SK-N-SH (cell line): ENCODE measurements at regions not wholly inside any gene's neighbourhood (a gene's known extent, or its start where the extent isn't known, plus 50 kb on each side); places are given as distances from the start of the nearest gene placed in this dataset.

Experiments used
- CTCF ChIA-PET: fragments of 300-600, 350-600 bp; formaldehyde crosslinking; extraction: SDS; loops from one replicate; lab custom pipeline; 2021; lab: Yijun Ruan, JAX
- POLR2A ChIA-PET: fragments of 350-600 bp; sonication (Branson Sonifier 250); formaldehyde crosslinking; extraction: SDS; loops from one replicate; lab custom pipeline; 2020; ENCODE audit warnings: antibody characterized with exemption, inconsistent platforms; lab: Yijun Ruan, JAX
- DNase-seq: peaks from one replicate; pipeline ENCODE4 v3.0.0; 2012
- H2AFZ ChIP-seq: fragments of 200-600 bp; sonication (generic); 2 replicates; pipeline ENCODE4 v1.8.1; 2016; ENCODE audit warnings: antibody characterized with exemption, mild to moderate bottlenecking, low read depth
- H3F3A ChIP-seq: fragments of 200-600 bp; sonication (generic); replicated peaks from 2 replicates; pipeline ENCODE3; 2016; ENCODE audit warnings: antibody characterized with exemption, mild to moderate bottlenecking; ENCODE audit not compliant: insufficient read depth
- H3K27ac ChIP-seq, 2 experiments: fragments of 200-500 bp in 1 of 2; fragments of 200-600 bp in 1 of 2; sonication (Bioruptor generic) in 1 of 2; sonication (generic), shearing (Covaris generic) in 1 of 2; 2 replicates each; pipeline versions ENCODE4 v1.5.1 to v1.6.1; 2014 to 2016; ENCODE audit warnings: low read depth in 2 of 2, inconsistent platforms in 1 of 2, low read length in 1 of 2, mild to moderate bottlenecking in 1 of 2, mixed read lengths in 1 of 2
- H3K27me3 ChIP-seq: fragments of 200-600 bp; sonication (generic), shearing (Covaris generic); 2 replicates; pipeline ENCODE4 v1.6.1; 2016; ENCODE audit warnings: mixed run types; ENCODE audit not compliant: insufficient read depth
- H3K36me3 ChIP-seq, 2 experiments: fragments of 200-500 bp in 1 of 2; fragments of 200-600 bp in 1 of 2; sonication (Bioruptor generic) in 1 of 2; sonication (generic) in 1 of 2; replicated peaks in 1 of 2; 2 replicates each; pipeline versions ENCODE3 to v1.5.1; 2014 to 2016; ENCODE audit warnings: low read length in 1 of 2, mild to moderate bottlenecking in 1 of 2; ENCODE audit not compliant: insufficient read depth in 2 of 2, control insufficient read depth in 1 of 2
- H3K4me1 ChIP-seq, 2 experiments: fragments of 200-500 bp in 1 of 2; fragments of 200-600 bp in 1 of 2; sonication (Bioruptor generic) in 1 of 2; sonication (generic), shearing (Covaris generic) in 1 of 2; 2 replicates each; pipeline versions ENCODE4 v1.5.1 to v1.6.1; 2014 to 2016; ENCODE audit warnings: low read depth in 1 of 2, low read length in 1 of 2, mixed run types in 1 of 2; ENCODE audit not compliant: insufficient read depth in 2 of 2, control insufficient read depth in 1 of 2
- H3K4me2 ChIP-seq: fragments of 200-600 bp; sonication (generic), shearing (Covaris generic); 2 replicates; pipeline ENCODE4 v1.6.1; 2017; ENCODE audit warnings: mixed run types
- H3K4me3 ChIP-seq, 2 experiments: fragments of 200-500 bp in 1 of 2; fragments of 200-600 bp in 1 of 2; sonication (Bioruptor generic) in 1 of 2; sonication (generic), shearing (Covaris generic) in 1 of 2; 2 replicates each; pipeline versions ENCODE4 v1.5.1 to v1.8.1; 2014 to 2016; ENCODE audit warnings: low read depth in 2 of 2, inconsistent platforms in 1 of 2, low read length in 1 of 2, mild to moderate bottlenecking in 1 of 2, mixed read lengths in 1 of 2, moderate library complexity in 1 of 2
- H3K79me2 ChIP-seq: fragments of 200-600 bp; sonication (generic); 2 replicates; pipeline ENCODE4 v1.8.1; 2017; ENCODE audit warnings: mild to moderate bottlenecking; ENCODE audit not compliant: insufficient read depth
- H3K9ac ChIP-seq: fragments of 200-600 bp; sonication (generic); 2 replicates; pipeline ENCODE4 v1.6.1; 2017; ENCODE audit warnings: mixed run types
- H3K9me2 ChIP-seq: fragments of 200-600 bp; sonication (generic); 2 replicates; pipeline ENCODE4 v1.6.1; 2017; ENCODE audit warnings: mixed run types
- H3K9me3 ChIP-seq: fragments of 200-600 bp; sonication (generic); 2 replicates; pipeline ENCODE4 v1.6.1; 2017; ENCODE audit warnings: mixed run types, mild to moderate bottlenecking, moderate library complexity
- H4K20me1 ChIP-seq: fragments of 200-600 bp; sonication (generic); 2 replicates; pipeline ENCODE4 v1.6.1; 2017; ENCODE audit warnings: mild to moderate bottlenecking, mixed run types; ENCODE audit not compliant: insufficient read depth
- ELF1 ChIP-seq: IDR thresholded peaks from 2 replicates; pipeline ENCODE4 v1.4.0; 2012
- EP300 ChIP-seq, 2 experiments: IDR thresholded peaks; 2 replicates each; pipeline versions ENCODE4 v1.4.0 to v1.6.1; 2012; ENCODE audit warnings: borderline replicate concordance in 1 of 2, low read depth in 1 of 2, low read length in 1 of 2
- FOSL2 ChIP-seq: IDR thresholded peaks from 2 replicates; pipeline ENCODE4 v1.4.0; 2012; ENCODE audit warnings: low read depth, mild to moderate bottlenecking, moderate library complexity, borderline replicate concordance
- FOXJ3 ChIP-seq: sonication (generic); formaldehyde crosslinking; IDR thresholded peaks from 2 replicates; pipeline ENCODE4 v1.5.1; 2020; ENCODE audit warnings: mild to moderate bottlenecking, missing genetic modification reagents
- FOXM1 ChIP-seq: IDR thresholded peaks from 2 replicates; pipeline ENCODE4 v1.4.0; 2012; ENCODE audit warnings: low read depth, mild to moderate bottlenecking
- GATA2 ChIP-seq: sonication (generic); formaldehyde crosslinking; IDR thresholded peaks from 2 replicates; pipeline ENCODE4 v1.5.0; 2020; ENCODE audit warnings: mild to moderate bottlenecking, missing genetic modification reagents
- JUND ChIP-seq: IDR thresholded peaks from 2 replicates; pipeline ENCODE4 v1.4.0; 2012
- MEF2A ChIP-seq: IDR thresholded peaks from 2 replicates; pipeline ENCODE4 v1.4.0; 2012; ENCODE audit warnings: low read depth, borderline replicate concordance
- NFIC ChIP-seq: IDR thresholded peaks from 2 replicates; pipeline ENCODE4 v1.4.0; 2012; ENCODE audit warnings: borderline replicate concordance
- NRF1 ChIP-seq: IDR thresholded peaks from 2 replicates; pipeline ENCODE4 v1.6.1; 2012; ENCODE audit warnings: low read depth, mild to moderate bottlenecking, low read length
- RAD21 ChIP-seq: IDR thresholded peaks from 2 replicates; pipeline ENCODE4 v1.6.1; 2012; ENCODE audit warnings: mild to moderate bottlenecking, low read length
- RCOR1 ChIP-seq: fragments of 150-350 bp; IDR thresholded peaks from 2 replicates; pipeline ENCODE4 v1.6.1; 2017; ENCODE audit warnings: antibody characterized with exemption, low read length
- RXRA ChIP-seq: IDR thresholded peaks from 2 replicates; pipeline ENCODE4 v1.4.0; 2012; ENCODE audit warnings: low read depth, mild to moderate bottlenecking, borderline replicate concordance
- SMC3 ChIP-seq: IDR thresholded peaks from 2 replicates; pipeline ENCODE4 v1.6.1; 2012; ENCODE audit warnings: low read depth, low read length, improper control_type of control experiment
- TAF1 ChIP-seq: IDR thresholded peaks from 2 replicates; pipeline ENCODE4 v1.6.1; 2012; ENCODE audit warnings: low read depth, mild to moderate bottlenecking, low read length, moderate library complexity, borderline replicate concordance
- TCF12 ChIP-seq: IDR thresholded peaks from 2 replicates; pipeline ENCODE4 v1.4.0; 2012
- TEAD4 ChIP-seq: IDR thresholded peaks from 2 replicates; pipeline ENCODE4 v1.4.0; 2012; ENCODE audit warnings: mild to moderate bottlenecking, borderline replicate concordance; ENCODE audit not compliant: insufficient read depth
- WGBS: methylation state at CpG from one replicate; pipeline ENCODE4 v1.1.6; 2017; ENCODE audit warnings: low lambda C conversion rate; 5-methylcytosine and 5-hydroxymethylcytosine counted together
- TF ChIP-seq, protein P1 (sequence below): fragments of 150-350 bp; IDR thresholded peaks from 2 replicates; pipeline ENCODE4 v1.6.1; 2016; ENCODE audit warnings: mild to moderate bottlenecking, low read depth, low read length
- TF ChIP-seq, protein P2 (sequence below): IDR thresholded peaks from 2 replicates; pipeline ENCODE4 v1.4.0; 2012; ENCODE audit warnings: low read depth, borderline replicate concordance
- TF ChIP-seq, protein P3 (sequence below): IDR thresholded peaks from 2 replicates; pipeline ENCODE4 v1.6.1; 2012; ENCODE audit warnings: mild to moderate bottlenecking, low read depth, low read length, moderate library complexity
- TF ChIP-seq, protein P4 (sequence below): IDR thresholded peaks from 2 replicates; pipeline ENCODE4; 2012
- TF ChIP-seq, protein P5 (sequence below): IDR thresholded peaks from 2 replicates; pipeline ENCODE4 v1.4.0; 2012; ENCODE audit warnings: low read depth
- TF ChIP-seq, protein P6 (sequence below): fragments of 150-350 bp; IDR thresholded peaks from 2 replicates; pipeline ENCODE4 v1.6.1; 2017; ENCODE audit warnings: antibody characterized with exemption, low read length, low read depth, borderline replicate concordance
- TF ChIP-seq, protein P7 (sequence below): IDR thresholded peaks from 2 replicates; pipeline ENCODE4 v1.4.0; 2012; ENCODE audit warnings: low read depth, borderline replicate concordance

DNA sequence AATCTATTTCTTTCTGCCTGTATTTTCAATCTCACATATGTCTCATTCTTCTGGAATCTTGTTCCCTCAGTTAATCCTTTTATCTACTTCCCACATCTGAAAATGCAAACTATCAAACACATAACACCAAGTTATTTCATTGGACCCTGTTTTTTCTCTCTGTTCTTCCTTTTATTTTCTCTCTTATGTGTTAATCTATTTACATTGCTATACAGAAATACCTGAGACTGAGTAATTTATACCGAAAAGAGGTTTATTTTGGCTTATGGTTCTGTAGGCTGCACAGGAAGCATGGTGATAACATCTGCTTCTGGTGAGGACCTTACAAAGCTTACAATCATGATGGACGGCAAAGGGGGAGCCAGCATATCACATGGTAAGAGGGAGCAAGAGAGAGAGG is 247.6 kb downstream of the TGFB2 start:
- Histone ChIP-seq H3K9ac (peak overlapping the region; percentile 22; the same call in 1 of the 2 replicates), H3K27me3 (no peaks in the 10 kb centered on the region), H3F3A (peaks cover 16% of the 10 kb centered on the region), H3K9me3 (no peaks in the 10 kb centered on the region), H3K27ac (peak overlapping the region; percentile 47 to 82; a peak in 3 of 4 replicates), H3K9me2 (no peaks in the 10 kb centered on the region), H3K4me2 (peak overlapping the region; percentile 9), H3K4me1 (peaks cover 0 to 3% of the 10 kb centered on the region in 2 experiments; a peak in 1 of 4 replicates), H3K4me3 (no peak overlapping the region), H3K36me3 (no peaks in the 10 kb centered on the region), H4K20me1 (no peaks in the 10 kb centered on the region), H2AFZ (peak overlapping the region; percentile 23; the same call in 1 of the 2 replicates), H3K79me2 (no peaks in the 10 kb centered on the region)
- ChIA-PET CTCF (no interaction called here), POLR2A (no interaction called here)
- TF ChIP-seq EP300 (IDR thresholded peaks at IDR 0.05; ENCODE audit: borderline replicate concordance in 1 of 2, low read depth in 1 of 2, low read length in 1 of 2) (peak in 1 of 2 experiments; percentile 46; a peak in 1 of 4 replicates), ELF1 (no peak), JUND (peak; percentile 54), NFIC (peak; percentile 65; the same call in 1 of the 2 replicates), TCF12 (peak; percentile 68), FOSL2 (peak; percentile 38; the same call in 1 of the 2 replicates), NRF1 (no peak), SMC3 (no peak), FOXM1 (no peak; the same call in 1 of the 2 replicates), GATA2 (CRISPR knock-in tag) (no peak), MEF2A (0 out of 2 replicates have a peak, but pooled peaks have one; percentile 15), FOXJ3 (CRISPR knock-in tag) (no peak), RCOR1 (no peak), TAF1 (no peak), RAD21 (no peak), TEAD4 (peak; percentile 50; the same call in 1 of the 2 replicates), RXRA (no peak)
- TF ChIP-seq, protein P1, sequence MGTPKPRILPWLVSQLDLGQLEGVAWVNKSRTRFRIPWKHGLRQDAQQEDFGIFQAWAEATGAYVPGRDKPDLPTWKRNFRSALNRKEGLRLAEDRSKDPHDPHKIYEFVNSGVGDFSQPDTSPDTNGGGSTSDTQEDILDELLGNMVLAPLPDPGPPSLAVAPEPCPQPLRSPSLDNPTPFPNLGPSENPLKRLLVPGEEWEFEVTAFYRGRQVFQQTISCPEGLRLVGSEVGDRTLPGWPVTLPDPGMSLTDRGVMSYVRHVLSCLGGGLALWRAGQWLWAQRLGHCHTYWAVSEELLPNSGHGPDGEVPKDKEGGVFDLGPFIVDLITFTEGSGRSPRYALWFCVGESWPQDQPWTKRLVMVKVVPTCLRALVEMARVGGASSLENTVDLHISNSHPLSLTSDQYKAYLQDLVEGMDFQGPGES: no peak
- TF ChIP-seq, protein P2, sequence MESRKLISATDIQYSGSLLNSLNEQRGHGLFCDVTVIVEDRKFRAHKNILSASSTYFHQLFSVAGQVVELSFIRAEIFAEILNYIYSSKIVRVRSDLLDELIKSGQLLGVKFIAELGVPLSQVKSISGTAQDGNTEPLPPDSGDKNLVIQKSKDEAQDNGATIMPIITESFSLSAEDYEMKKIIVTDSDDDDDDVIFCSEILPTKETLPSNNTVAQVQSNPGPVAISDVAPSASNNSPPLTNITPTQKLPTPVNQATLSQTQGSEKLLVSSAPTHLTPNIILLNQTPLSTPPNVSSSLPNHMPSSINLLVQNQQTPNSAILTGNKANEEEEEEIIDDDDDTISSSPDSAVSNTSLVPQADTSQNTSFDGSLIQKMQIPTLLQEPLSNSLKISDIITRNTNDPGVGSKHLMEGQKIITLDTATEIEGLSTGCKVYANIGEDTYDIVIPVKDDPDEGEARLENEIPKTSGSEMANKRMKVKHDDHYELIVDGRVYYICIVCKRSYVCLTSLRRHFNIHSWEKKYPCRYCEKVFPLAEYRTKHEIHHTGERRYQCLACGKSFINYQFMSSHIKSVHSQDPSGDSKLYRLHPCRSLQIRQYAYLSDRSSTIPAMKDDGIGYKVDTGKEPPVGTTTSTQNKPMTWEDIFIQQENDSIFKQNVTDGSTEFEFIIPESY: no peak
- TF ChIP-seq, protein P3, sequence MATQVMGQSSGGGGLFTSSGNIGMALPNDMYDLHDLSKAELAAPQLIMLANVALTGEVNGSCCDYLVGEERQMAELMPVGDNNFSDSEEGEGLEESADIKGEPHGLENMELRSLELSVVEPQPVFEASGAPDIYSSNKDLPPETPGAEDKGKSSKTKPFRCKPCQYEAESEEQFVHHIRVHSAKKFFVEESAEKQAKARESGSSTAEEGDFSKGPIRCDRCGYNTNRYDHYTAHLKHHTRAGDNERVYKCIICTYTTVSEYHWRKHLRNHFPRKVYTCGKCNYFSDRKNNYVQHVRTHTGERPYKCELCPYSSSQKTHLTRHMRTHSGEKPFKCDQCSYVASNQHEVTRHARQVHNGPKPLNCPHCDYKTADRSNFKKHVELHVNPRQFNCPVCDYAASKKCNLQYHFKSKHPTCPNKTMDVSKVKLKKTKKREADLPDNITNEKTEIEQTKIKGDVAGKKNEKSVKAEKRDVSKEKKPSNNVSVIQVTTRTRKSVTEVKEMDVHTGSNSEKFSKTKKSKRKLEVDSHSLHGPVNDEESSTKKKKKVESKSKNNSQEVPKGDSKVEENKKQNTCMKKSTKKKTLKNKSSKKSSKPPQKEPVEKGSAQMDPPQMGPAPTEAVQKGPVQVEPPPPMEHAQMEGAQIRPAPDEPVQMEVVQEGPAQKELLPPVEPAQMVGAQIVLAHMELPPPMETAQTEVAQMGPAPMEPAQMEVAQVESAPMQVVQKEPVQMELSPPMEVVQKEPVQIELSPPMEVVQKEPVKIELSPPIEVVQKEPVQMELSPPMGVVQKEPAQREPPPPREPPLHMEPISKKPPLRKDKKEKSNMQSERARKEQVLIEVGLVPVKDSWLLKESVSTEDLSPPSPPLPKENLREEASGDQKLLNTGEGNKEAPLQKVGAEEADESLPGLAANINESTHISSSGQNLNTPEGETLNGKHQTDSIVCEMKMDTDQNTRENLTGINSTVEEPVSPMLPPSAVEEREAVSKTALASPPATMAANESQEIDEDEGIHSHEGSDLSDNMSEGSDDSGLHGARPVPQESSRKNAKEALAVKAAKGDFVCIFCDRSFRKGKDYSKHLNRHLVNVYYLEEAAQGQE: no peak
- TF ChIP-seq, protein P4, sequence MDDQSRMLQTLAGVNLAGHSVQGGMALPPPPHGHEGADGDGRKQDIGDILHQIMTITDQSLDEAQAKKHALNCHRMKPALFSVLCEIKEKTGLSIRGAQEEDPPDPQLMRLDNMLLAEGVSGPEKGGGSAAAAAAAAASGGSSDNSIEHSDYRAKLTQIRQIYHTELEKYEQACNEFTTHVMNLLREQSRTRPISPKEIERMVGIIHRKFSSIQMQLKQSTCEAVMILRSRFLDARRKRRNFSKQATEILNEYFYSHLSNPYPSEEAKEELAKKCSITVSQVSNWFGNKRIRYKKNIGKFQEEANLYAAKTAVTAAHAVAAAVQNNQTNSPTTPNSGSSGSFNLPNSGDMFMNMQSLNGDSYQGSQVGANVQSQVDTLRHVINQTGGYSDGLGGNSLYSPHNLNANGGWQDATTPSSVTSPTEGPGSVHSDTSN: peak; percentile 13
- TF ChIP-seq, protein P5, sequence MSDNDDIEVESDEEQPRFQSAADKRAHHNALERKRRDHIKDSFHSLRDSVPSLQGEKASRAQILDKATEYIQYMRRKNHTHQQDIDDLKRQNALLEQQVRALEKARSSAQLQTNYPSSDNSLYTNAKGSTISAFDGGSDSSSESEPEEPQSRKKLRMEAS: no peak
- TF ChIP-seq, protein P6, sequence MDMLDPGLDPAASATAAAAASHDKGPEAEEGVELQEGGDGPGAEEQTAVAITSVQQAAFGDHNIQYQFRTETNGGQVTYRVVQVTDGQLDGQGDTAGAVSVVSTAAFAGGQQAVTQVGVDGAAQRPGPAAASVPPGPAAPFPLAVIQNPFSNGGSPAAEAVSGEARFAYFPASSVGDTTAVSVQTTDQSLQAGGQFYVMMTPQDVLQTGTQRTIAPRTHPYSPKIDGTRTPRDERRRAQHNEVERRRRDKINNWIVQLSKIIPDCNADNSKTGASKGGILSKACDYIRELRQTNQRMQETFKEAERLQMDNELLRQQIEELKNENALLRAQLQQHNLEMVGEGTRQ: no peak
- TF ChIP-seq, protein P7, sequence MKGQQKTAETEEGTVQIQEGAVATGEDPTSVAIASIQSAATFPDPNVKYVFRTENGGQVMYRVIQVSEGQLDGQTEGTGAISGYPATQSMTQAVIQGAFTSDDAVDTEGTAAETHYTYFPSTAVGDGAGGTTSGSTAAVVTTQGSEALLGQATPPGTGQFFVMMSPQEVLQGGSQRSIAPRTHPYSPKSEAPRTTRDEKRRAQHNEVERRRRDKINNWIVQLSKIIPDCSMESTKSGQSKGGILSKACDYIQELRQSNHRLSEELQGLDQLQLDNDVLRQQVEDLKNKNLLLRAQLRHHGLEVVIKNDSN: 0 out of 2 replicates have a peak, but pooled peaks have one; percentile 19
- WGBS: 31% methylated on average over 2 of the region's 2 CpGs
- DNase-seq: no peak
